ENCODE measurements at regions not wholly inside any gene's neighbourhood (a gene's known extent, or its start where the extent isn't known, plus 50 kb on each side); places are given as distances from the start of the nearest gene placed in this dataset.

DNA sequence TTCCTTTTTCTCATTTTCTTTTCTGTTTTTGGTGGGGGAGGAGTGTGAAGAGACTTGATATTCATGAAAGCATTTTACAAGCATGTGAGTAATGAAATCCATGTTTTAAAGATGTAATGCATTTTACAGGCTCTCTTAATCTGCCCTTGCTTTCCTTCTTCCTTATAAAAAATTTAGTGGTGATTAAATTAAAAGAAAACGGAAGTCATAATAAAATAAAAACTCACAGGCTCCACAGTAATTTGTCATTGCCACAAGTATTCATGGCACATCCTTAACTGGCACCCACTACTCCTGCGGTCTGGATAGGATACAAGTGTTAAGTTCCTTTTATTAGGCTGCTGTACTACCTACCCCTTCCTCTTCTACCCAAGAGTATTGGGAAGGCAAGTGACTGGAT is 241.2 kb downstream of the SLC4A3 start:
- Histone ChIP-seq H3K4me1 (ENCODE audit: insufficient read depth, low read length) (peaks cover 12% of the 10 kb centered on the region; the same call in 1 of the 2 replicates), H2AK5ac (ENCODE audit: insufficient read length, low read length) (no peak overlapping the region), H3K23ac (ENCODE audit: insufficient read length, low read depth, low read length) (no peak overlapping the region), H2BK12ac (ENCODE audit: insufficient read length, low read depth, low read length) (no peak overlapping the region), H3K23me2 (ENCODE audit: insufficient read length, low read depth, low read length, poor library complexity, severe bottlenecking) (no peaks in the 10 kb centered on the region), H3K18ac (ENCODE audit: insufficient read length, low read depth, low read length) (no peak overlapping the region), H4K20me1 (ENCODE audit: control insufficient read depth, insufficient read depth, insufficient read length) (no peaks in the 10 kb centered on the region), H3K79me2 (ENCODE audit: insufficient read depth, low read length) (no peaks in the 10 kb centered on the region), H3K27me3 (ENCODE audit: insufficient read depth, low read length) (no peaks in the 10 kb centered on the region), H4K5ac (ENCODE audit: insufficient read length, low read depth, low read length) (no peak overlapping the region), H3K79me1 (ENCODE audit: insufficient read depth, low read depth, low read length, poor library complexity, severe bottlenecking) (no peaks in the 10 kb centered on the region), H3K9me3 (ENCODE audit: control insufficient read depth, low read depth, low read length) (no peaks in the 10 kb centered on the region), H2AFZ (ENCODE audit: low read length) (no peak overlapping the region), H3K27ac (ENCODE audit: insufficient read length, low read depth, low read length) (no peak overlapping the region), H3T11ph (ENCODE audit: low read length) (no peak overlapping the region), H3K4me2 (ENCODE audit: insufficient read depth, insufficient read length, low read length) (no peak overlapping the region), H3K14ac (ENCODE audit: insufficient read depth, low read length) (no peak overlapping the region), H4K91ac (ENCODE audit: insufficient read length, low read depth, low read length) (no peak overlapping the region), H3K4ac (ENCODE audit: low read depth, low read length) (no peak overlapping the region), H4K8ac (replicated peaks; ENCODE audit: insufficient read length, low read depth, low read length) (no peak overlapping the region), H2BK15ac (ENCODE audit: low read depth, low read length) (no peak overlapping the region), H3K56ac (ENCODE audit: insufficient read length, low read depth, low read length) (no peak overlapping the region), H3K9ac (ENCODE audit: extremely low read depth, insufficient read length, low read length) (no peak overlapping the region), H2BK120ac (ENCODE audit: low read depth, low read length, poor library complexity, severe bottlenecking) (no peak overlapping the region), H2BK5ac (ENCODE audit: insufficient read length, low read length) (no peak overlapping the region), H2BK20ac (ENCODE audit: low read depth, low read length, poor library complexity, severe bottlenecking) (no peak overlapping the region)
- no peaks in the 10 kb centered on the region; a peak in 1 of 7 replicates for H3K36me3 Mint-ChIP-seq (ENCODE audit: insufficient read depth in 1 of 3, low read depth in 3 of 3)
- DNase-seq = no peak
- no peak overlapping the region for H3K4me3 Mint-ChIP-seq
- H3K27me3 Mint-ChIP-seq (ENCODE audit: low read depth) = peaks cover 8% of the 10 kb centered on the region
- H3K4me1 Mint-ChIP-seq = peaks cover 35 to 40% of the 10 kb centered on the region in 2 experiments
- H3K27ac Mint-ChIP-seq = no peak overlapping the region
- no peaks in the 10 kb centered on the region for H3K9me3 Mint-ChIP-seq
- TF ChIP-seq, protein P1, sequence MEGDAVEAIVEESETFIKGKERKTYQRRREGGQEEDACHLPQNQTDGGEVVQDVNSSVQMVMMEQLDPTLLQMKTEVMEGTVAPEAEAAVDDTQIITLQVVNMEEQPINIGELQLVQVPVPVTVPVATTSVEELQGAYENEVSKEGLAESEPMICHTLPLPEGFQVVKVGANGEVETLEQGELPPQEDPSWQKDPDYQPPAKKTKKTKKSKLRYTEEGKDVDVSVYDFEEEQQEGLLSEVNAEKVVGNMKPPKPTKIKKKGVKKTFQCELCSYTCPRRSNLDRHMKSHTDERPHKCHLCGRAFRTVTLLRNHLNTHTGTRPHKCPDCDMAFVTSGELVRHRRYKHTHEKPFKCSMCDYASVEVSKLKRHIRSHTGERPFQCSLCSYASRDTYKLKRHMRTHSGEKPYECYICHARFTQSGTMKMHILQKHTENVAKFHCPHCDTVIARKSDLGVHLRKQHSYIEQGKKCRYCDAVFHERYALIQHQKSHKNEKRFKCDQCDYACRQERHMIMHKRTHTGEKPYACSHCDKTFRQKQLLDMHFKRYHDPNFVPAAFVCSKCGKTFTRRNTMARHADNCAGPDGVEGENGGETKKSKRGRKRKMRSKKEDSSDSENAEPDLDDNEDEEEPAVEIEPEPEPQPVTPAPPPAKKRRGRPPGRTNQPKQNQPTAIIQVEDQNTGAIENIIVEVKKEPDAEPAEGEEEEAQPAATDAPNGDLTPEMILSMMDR (conservative IDR thresholded peaks at IDR 0.05) = no peak
- no CpG with 5 or more reads among the region's 2 CpGs for WGBS (ENCODE audit: extremely low coverage, insufficient read length, low lambda C conversion rate)
